Esophagus squamous epithelium (tissue), 4 donors: ENCODE measurements at regions not wholly inside any gene's neighbourhood (a gene's known extent, or its start where the extent isn't known, plus 50 kb on each side); places are given as distances from the start of the nearest gene placed in this dataset.

Experiments used
- POLR2A ChIP-seq, 4 donors: fragments of 450-650 bp; IDR thresholded peaks; one replicate each; pipeline ENCODE4 v1.6.1; 2017; ENCODE audit warnings: antibody characterized with exemption in 4 of 4, mild to moderate bottlenecking in 4 of 4, moderate library complexity in 3 of 4
- TF ChIP-seq, protein P1 (sequence below), 6 experiments: fragments of 450-650 bp in 4 of 6; fragments of 200-600 bp in 2 of 6; sonication (generic) in 2 of 6; IDR thresholded peaks; one replicate each; pipeline ENCODE4 v1.5.1; 2016 to 2019; ENCODE audit warnings: antibody characterized with exemption in 6 of 6, mild to moderate bottlenecking in 4 of 6, moderate library complexity in 4 of 6

DNA sequence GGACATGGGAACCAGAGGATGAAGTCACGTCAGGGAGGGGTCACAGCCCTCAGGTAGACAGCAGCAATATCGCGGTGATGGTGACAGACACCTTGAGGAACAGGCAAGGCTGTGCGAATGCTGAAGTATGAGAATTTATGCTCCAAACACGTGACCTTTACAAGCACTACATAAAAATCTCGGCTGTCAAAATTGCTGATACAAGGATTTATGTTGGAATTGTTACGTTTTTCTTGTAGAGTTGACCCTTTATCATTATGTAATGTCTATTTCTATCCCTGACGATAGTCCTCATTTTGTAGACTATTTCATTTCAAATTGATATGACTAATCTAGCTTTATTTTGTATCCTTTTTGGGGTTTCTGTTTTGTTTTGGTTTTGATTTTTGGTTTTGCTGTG, 311.1 kb downstream of the C6orf118 start:
- TF ChIP-seq, protein P1, sequence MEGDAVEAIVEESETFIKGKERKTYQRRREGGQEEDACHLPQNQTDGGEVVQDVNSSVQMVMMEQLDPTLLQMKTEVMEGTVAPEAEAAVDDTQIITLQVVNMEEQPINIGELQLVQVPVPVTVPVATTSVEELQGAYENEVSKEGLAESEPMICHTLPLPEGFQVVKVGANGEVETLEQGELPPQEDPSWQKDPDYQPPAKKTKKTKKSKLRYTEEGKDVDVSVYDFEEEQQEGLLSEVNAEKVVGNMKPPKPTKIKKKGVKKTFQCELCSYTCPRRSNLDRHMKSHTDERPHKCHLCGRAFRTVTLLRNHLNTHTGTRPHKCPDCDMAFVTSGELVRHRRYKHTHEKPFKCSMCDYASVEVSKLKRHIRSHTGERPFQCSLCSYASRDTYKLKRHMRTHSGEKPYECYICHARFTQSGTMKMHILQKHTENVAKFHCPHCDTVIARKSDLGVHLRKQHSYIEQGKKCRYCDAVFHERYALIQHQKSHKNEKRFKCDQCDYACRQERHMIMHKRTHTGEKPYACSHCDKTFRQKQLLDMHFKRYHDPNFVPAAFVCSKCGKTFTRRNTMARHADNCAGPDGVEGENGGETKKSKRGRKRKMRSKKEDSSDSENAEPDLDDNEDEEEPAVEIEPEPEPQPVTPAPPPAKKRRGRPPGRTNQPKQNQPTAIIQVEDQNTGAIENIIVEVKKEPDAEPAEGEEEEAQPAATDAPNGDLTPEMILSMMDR (IDR thresholded peaks at IDR 0.05) = no peak
- no peak for TF ChIP-seq POLR2A (IDR thresholded peaks at IDR 0.05)
